ENCODE measurements at regions not wholly inside any gene's neighbourhood (a gene's known extent, or its start where the extent isn't known, plus 50 kb on each side); places are given as distances from the start of the nearest gene placed in this dataset.

GRCh38 chr3:61454801-61455200 lies 106.6 kb upstream of the PTPRG start:
- Histone ChIP-seq H3K36me3 (no peaks in the 10 kb centered on the region), H3K27ac (no peak overlapping the region), H3K4me3 (no peak overlapping the region), H3K27me3 (no peaks in the 10 kb centered on the region), H3K9me3 (no peaks in the 10 kb centered on the region), H3K4me1 (no peaks in the 10 kb centered on the region)
- TF ChIP-seq POLR2A (IDR thresholded peaks at IDR 0.05) (no peak), CTCF (IDR thresholded peaks at IDR 0.05) (no peak)
- no peak for DNase-seq
- 53 to 82% methylated on average over 2 of the region's 2 CpGs for WGBS, 2 donors
- intact Hi-C loops (cut with DNase I) = no loop called here

GRCh38 chr3:61460636-61461035 lies 100.7 kb upstream of the PTPRG start:
- no peak for DNase-seq
- no peak for TF ChIP-seq POLR2A (IDR thresholded peaks at IDR 0.05)
- TF ChIP-seq CTCF (IDR thresholded peaks at IDR 0.05) = no peak
- intact Hi-C loops (cut with DNase I) = no loop called here
- Histone ChIP-seq H3K9me3 (no peaks in the 10 kb centered on the region), H3K27me3 (no peaks in the 10 kb centered on the region), H3K4me3 (no peak overlapping the region), H3K27ac (no peak overlapping the region), H3K4me1 (no peaks in the 10 kb centered on the region), H3K36me3 (no peaks in the 10 kb centered on the region)
- WGBS, 2 donors = 76 to 83% methylated on average over 2 of the region's 2 CpGs

- Histone ChIP-seq H3K4me3 (no peak overlapping the region), H3K27ac (no peak overlapping the region), H3K27me3 (no peaks in the 10 kb centered on the region), H3K9me3 (no peaks in the 10 kb centered on the region), H3K4me1 (no peaks in the 10 kb centered on the region), H3K36me3 (no peaks in the 10 kb centered on the region)
- WGBS, 2 donors = 25 to 33% methylated on average over 1 of the region's 1 CpG
- intact Hi-C loops (cut with DNase I) = no loop called here
- TF ChIP-seq CTCF (IDR thresholded peaks at IDR 0.05) (no peak), POLR2A (IDR thresholded peaks at IDR 0.05) (no peak)
- DNase-seq = no peak
These were observed 98.2 kb upstream of the PTPRG start for GRCh38 chr3:61463191-61463590.

GRCh38 chr3:61464518-61465140 lies 96.7 kb upstream of the PTPRG start:
- Histone ChIP-seq H3K27ac (no peak overlapping the region), H3K36me3 (no peaks in the 10 kb centered on the region), H3K4me1 (no peaks in the 10 kb centered on the region), H3K9me3 (no peaks in the 10 kb centered on the region), H3K27me3 (no peaks in the 10 kb centered on the region), H3K4me3 (no peak overlapping the region)
- no peak for TF ChIP-seq CTCF (IDR thresholded peaks at IDR 0.05)
- TF ChIP-seq POLR2A (IDR thresholded peaks at IDR 0.05) = no peak
- intact Hi-C loops (cut with DNase I) = no loop called here
- 48 to 66% methylated on average over 9 of the region's 9 CpGs for WGBS, 2 donors
- no peak for DNase-seq

- 59 to 66% methylated on average over 3 of the region's 3 CpGs for WGBS, 2 donors
- intact Hi-C loops (cut with DNase I) = no loop called here
- no peaks in the 10 kb centered on the region for H3K4me1 ChIP-seq
- no peaks in the 10 kb centered on the region for H3K27me3 ChIP-seq
- no peak for TF ChIP-seq POLR2A (IDR thresholded peaks at IDR 0.05)
- no peak for TF ChIP-seq CTCF (IDR thresholded peaks at IDR 0.05)
- no peaks in the 10 kb centered on the region for H3K36me3 ChIP-seq
- H3K4me3 ChIP-seq = no peak overlapping the region
- no peak for DNase-seq
- H3K27ac ChIP-seq = no peak overlapping the region
- H3K9me3 ChIP-seq = no peaks in the 10 kb centered on the region
These were observed 95.0 kb upstream of the PTPRG start for GRCh38 chr3:61466357-61466756.
